Activated CD4-positive, alpha-beta T cell treated with anti-CD3 and anti-CD28 coated beads, Interleukin-10, Interleukin-2, amounts not matched to agents 100 ng/mL and 50 ng/mL, durations not matched to agents 16 hours and 8 hours (primary cell): ENCODE measurements at regions not wholly inside any gene's neighbourhood (a gene's known extent, or its start where the extent isn't known, plus 50 kb on each side); places are given as distances from the start of the nearest gene placed in this dataset.
"Not testable (repeated sequence)": the region's sequence is repeated elsewhere in the genome, so short reads cannot be mapped to it uniquely, and the experiment has no call there.

Experiments used
- DNase-seq: peaks from one replicate; pipeline ENCODE4 v3.0.0-alpha.2; 2020

- DNase-seq: no peak
Measured at GRCh38 chr17:53475002-53475401, 347.7 kb upstream of the KIF2B start.

DNA sequence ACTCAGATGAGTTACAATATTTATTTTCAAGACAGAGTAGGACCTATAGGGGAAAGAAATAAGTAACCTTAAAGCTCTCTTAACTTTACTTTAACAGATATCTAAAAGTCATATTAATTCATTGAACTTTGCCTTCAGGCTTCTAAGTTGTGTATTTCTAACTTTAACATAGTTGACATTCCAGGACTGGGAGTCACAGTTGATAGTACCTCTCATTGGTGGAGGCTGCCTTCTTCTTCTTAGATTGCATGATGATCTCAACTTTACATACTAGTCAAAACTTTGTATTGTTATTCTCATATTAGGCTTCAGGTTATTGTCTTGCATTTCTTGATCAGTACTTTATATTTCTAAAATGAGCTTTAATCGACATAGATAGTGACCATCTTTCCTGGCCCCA lies 350.1 kb upstream of the KIF2B start:
- DNase-seq: no peak

- DNase-seq: no peak
Measured at GRCh38 chr17:53471514-53471913, 351.2 kb upstream of the KIF2B start.

DNA sequence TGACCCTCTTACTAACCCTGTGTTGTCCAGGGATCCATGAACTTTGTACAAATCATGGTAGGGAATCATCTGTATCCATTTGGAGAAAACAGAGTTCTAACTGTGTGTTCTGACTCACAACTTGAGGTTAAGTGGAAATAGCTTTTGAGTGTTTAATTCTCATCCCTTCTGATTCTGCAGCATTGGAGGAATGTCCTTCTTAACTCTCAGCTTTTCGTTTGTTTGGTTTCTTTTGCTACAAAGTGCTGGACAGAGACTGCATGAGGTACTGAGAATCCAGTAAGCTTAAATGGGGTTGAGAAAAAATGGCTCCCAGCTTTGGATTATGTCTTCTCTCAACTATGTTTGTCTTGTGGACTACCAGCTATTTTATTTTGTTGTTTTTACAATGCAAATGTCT lies 352.1 kb upstream of the KIF2B start:
- no peak for DNase-seq

GRCh38 chr17:53466733-53467132 lies 356.0 kb upstream of the KIF2B start:
- no peak for DNase-seq

DNA sequence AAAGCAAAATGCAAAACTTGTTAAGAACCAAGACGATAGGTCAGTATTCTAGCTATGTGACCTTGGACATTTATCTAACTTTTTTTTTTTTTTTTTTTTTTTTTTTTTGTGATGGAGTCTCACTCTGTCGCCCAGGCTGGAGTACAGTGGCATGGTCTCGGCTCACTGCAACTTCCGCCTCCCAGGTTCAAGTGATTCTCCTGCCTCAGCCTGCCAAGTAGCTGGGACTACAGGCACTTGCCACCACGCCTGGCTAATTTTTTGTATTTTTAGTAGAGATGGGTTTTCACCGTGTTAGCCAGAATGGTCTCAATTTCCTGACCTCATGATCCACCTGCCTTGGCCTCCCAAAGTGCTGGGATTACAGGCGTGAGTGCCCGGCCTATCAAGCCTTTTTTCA lies 358.3 kb upstream of the KIF2B start:
- DNase-seq: not testable (repeated sequence)

DNA sequence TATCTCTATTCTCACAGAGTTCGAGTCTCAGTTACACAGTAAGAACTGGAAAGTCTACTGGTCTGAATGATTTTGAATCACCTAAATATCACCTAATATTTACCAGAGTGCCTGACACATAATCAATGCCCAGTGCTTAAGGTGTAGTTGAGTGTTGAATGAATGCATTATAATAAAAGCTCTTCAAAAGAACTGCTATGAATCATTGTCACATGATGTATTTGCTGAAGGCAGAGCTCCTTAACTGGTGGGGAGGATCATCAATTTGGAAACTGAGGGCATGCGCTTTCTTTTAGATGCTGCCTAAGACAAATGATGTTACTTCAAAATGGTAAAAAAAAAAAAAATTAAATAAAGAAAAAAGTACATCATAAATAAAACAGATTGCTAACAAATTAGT lies 359.4 kb upstream of the KIF2B start:
- DNase-seq: no peak

DNA sequence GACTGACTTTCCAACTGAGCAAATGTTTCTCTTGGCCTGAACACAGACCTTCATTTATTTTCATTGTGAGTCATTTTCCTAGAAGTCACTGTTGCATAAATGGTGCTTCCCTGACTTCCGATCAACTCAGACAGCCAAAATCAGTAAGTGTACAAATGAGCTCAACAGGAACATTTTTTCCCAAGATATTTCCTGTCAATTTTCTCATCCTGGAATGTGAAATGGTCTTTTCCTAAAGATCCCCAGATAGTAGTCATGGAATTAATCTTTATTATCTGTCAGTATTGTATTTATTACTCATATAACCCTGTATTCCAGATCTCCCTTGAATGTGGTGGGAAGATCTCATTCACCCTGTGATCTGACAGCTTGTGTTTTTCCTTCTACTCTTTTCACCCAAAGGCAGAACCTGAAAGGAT lies 360.3 kb upstream of the KIF2B start:
- no peak for DNase-seq

GRCh38 chr17:53455943-53456342 lies 366.8 kb upstream of the KIF2B start:
- not testable (repeated sequence) for DNase-seq

DNA sequence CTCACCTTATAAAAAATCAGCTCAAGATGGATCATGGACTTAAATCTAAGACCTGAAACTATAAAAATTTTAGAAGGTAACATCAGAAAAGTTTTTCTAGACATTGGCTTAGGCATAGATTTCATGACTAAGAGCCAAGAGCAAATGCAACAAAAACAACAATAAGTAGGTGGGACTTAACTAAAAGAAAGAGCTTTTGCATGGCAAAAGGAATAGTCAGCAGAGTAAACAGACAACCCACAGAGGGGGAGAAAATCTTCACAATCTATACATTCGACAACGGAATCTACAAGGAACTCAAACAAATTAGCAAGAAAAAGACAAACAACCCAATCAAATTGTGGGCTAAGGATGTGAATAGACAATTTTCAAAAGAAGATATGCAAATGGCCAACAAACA lies 368.4 kb upstream of the KIF2B start:
- DNase-seq: no peak

DNA sequence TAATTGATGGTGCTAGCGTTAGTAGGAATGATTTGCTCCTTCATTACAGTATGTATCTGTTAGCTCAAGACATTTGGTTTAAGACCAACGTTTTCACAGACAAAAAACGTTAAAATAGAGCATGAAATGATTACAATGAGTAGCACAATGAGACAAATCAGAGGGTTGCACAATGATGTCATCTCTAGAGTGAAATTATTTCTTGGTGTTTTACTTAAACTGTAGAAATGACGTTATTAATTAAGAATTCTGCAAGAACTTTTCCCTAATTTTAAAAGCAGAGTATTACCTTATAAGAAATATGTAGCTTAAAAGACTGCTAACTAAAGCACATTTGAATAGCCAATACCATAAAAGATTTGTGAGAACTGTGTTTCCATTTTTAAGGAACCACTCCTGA lies 373.4 kb upstream of the KIF2B start:
- no peak for DNase-seq

DNA sequence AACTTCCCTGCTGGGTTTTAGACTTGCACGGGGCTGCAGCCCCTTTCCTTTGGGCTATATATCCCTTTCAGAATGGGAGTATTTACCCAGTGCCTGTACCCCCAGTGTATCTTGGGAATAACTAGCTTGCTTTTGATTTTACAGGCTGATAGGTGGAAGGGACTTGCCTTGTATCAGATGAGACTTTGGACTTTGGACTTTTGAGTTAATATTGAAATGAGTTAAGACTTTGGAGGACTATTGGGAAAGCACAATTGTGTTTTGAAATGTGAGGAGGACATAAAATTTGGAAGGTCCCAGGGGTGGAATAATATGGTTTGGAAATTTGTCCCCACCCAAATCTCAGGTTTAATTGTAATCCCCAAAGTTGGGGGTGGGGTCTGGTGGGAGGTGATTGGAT lies 393.8 kb upstream of the KIF2B start:
- DNase-seq: no peak

DNA sequence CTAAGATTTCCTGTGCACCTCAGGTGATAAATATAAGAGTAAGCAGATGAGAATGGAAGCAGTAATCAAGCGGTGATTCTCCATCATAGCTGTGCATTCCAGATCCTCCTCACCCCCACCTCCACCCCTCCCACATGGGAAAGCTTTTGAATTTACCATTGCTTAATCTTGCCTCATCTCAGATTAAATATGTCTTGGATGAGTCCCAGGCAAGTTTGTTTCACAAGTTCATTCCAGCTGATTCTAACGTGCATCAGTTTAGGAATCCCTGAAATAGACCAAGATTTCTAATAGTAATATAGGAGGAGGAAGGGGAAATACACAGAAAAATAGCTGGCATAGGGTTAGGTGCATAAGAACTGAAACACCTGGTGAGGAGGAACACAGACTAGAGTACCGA lies 396.2 kb upstream of the KIF2B start:
- no peak for DNase-seq

GRCh38 chr17:53420035-53420641 lies 402.6 kb upstream of the KIF2B start:
- DNase-seq: no peak

- DNase-seq: no peak
Measured at GRCh38 chr17:53409588-53409987, 413.1 kb upstream of the KIF2B start.

- DNase-seq: no peak
Measured at GRCh38 chr17:53406907-53407306, 415.8 kb upstream of the KIF2B start.

DNA sequence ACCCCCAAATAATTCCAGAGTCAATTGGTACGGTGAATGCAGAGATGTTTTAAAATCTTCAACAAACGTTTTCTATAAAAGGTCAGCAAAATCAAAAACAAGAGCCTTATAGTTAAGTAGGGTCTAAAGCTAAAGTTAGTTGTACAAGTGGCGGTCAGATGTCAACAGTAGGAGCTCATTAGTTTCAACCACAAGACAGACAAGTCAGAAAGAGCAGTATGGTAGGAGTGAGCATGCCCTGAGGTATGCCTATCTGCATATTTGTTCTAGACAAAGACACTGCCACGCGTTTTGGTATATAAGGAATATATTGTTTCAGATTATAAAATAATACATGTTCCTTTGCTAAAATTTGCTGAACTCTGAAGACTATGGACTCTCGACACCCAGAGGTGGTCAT lies 431.5 kb upstream of the KIF2B start:
- DNase-seq: no peak

DNA sequence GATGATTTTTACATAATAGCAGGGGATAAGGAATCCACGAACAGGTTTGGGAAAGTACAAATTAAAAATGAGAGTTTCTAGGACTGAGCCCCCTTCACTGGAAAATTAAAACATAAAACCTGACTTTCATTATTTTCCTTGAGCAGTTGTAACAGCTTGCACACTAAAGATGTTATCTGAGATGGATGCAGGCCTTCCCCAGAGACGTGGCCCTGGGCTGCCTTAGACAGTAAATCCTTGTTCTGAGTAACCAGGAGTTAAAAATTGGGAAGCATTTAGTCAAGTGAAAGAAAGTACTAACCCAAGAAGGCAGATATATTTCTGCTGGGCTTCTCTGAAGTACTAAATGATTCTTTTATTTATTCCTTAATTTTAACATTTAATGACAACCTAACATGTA lies 432.2 kb upstream of the KIF2B start:
- DNase-seq: no peak

DNA sequence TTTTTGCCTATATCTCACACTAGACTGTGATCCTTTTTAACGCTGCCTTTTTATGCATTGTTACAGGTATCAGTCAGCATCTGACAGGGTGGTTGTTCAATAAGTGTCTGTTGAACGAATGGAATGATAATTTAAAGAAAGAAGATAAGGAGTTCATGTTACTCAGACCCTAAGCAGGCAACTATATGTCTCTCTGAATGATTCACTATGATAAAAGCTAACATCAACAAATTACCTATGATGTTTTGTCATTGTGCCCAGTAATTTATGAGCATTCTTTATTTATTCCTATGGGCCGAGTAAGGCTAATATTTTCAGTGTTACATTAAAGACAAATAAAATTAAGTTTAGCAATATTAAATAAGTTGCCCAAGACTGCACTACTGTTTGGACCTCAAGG lies 435.0 kb upstream of the KIF2B start:
- no peak for DNase-seq

DNA sequence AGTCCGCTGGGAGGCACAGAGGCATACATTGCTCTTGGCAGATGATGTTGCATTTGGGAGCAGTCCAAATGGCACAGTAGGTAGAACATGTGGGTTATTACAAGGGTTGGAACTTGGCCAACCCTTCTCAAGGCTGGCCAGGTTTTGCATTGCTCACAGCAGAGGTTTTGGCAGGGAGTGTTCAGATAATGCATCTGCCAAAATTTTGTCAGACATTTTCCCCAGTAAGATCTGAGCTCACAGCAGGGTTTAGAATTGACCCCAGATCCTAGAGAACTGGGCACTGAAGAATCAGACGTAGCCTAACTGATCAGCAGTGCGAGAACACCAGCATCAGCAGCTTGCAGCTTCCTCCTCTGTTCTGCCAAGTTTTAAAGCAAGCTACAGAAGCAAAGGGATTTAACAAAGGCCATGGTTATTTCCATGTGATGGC lies 468.8 kb upstream of the KIF2B start:
- DNase-seq: no peak

DNA sequence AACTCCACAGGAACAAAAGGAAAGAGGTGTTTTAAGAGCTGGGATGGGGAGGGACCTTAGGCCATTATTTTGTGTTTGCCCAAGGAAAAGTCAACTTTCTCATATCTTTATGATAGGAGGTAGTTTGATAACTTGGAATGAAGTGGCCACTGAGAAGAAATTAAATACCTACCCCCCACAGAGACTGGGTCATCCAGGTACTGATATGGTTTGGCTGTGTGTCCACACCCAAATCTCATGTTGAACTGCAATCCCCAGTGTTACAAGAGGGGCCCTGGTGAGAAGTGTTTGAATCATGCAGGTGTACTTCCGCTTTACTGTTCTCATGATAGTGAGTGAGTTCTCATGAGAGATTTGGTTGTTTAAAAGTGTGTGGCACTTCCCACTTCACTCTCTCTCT lies 477.9 kb upstream of the KIF2B start:
- DNase-seq: no peak

- no peak for DNase-seq
Measured at GRCh38 chr17:53336281-53336680, 486.4 kb upstream of the KIF2B start.

- no peak for DNase-seq
Measured at GRCh38 chr17:53335443-53335842, 487.3 kb upstream of the KIF2B start.

DNA sequence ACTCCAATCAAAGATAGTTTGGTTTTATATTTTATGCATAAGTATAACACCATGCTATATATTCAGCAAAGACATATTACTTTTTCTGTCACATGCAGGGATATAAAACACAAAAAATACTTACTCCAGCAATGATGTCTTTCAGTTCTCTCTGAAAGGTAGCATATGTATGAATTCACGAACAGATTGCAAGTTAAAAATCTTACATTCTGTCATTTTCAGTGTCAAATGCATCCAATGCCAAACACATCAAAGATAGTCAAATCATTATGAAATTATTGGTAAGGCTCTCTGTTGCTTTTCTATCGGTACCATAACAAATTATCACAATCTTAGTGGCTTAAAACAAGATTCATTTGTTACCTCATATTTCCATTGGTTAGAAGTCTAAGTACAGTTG lies 492.0 kb upstream of the KIF2B start:
- no peak for DNase-seq

DNA sequence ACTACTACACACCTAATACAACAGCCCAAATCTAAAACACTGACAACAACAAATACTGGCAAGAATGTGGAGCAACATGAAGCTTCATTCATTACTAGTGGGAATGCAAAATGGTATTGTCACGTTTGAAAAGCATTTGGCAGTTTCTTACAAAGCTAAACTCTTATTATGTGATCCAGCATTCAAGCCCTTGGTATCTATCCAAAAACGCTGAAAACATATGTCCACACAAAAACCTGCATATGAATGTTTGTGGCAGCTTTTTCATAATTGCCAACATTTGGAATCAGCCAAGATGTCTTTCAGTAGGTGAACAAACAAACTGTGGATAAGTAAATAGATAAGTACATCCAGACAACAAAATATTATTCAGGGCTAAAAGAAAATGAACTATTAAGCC lies 501.1 kb upstream of the KIF2B start:
- DNase-seq: no peak

DNA sequence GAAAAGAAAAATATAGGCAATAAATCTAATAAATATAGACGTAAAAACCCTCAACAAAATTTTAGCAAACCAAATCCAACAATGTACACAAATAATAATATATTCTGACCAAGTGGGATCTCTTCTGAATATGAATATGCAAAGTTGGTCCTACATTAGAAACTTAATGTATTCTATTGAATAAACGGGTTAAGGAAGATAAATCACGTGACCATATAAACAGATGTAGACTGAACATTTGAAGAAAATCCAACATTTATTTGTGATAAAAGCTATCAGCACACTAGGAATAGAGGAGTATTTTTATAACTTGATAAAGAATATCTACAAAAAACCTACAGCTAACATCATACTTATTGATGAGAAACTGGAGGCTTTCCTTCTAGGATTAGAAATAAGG lies 502.8 kb upstream of the KIF2B start:
- no peak for DNase-seq
